SK-N-SH treated with all-trans-retinoic acid at 6 μM for 48 hours (cell line): ENCODE measurements at regions not wholly inside any gene's neighbourhood (a gene's known extent, or its start where the extent isn't known, plus 50 kb on each side); places are given as distances from the start of the nearest gene placed in this dataset.

Experiments
- ATAC-seq: fragments of 200-7000 bp; cut with Tn5 transposase; 3 replicates; pipeline ENCODE4 v1.9.1; 2020; ENCODE audit warnings: mild to moderate bottlenecking, moderate library complexity
- ARNTL ChIP-seq: fragments of 450-650 bp; formaldehyde crosslinking; IDR thresholded peaks from 2 replicates; pipeline ENCODE4 v1.5.0; 2020; ENCODE audit warnings: low read depth, mild to moderate bottlenecking, moderate library complexity, borderline replicate concordance
- BACH2 ChIP-seq: fragments of 250-450 bp; sonication (Bioruptor Pico); IDR thresholded peaks from 2 replicates; pipeline ENCODE4 v1.9.0; 2021; ENCODE audit warnings: mild to moderate bottlenecking, borderline replicate concordance
- CSDC2 ChIP-seq: fragments of 250-450 bp; sonication (Bioruptor Pico); IDR thresholded peaks from 2 replicates; pipeline ENCODE4 v1.5.0; 2020; ENCODE audit warnings: mild to moderate bottlenecking, moderate library complexity
- ESRRG ChIP-seq: fragments of 250-450 bp; sonication (Bioruptor Pico); IDR thresholded peaks from 2 replicates; pipeline ENCODE4 v1.6.1; 2021; ENCODE audit warnings: mild to moderate bottlenecking
- ISL1 ChIP-seq: fragments of 250-450 bp; sonication (Bioruptor Pico); IDR thresholded peaks from 2 replicates; pipeline ENCODE4 v2.1.2; 2022; ENCODE audit warnings: mild to moderate bottlenecking, moderate library complexity
- PATZ1 ChIP-seq: fragments of 250-450 bp; sonication (Bioruptor Pico); IDR thresholded peaks from 2 replicates; pipeline ENCODE4 v1.8.0; 2020; ENCODE audit warnings: mild to moderate bottlenecking, moderate library complexity, borderline replicate concordance
- PPARA ChIP-seq: fragments of 250-450 bp; sonication (Bioruptor Pico); IDR thresholded peaks from 2 replicates; pipeline ENCODE4 v1.5.0; 2020; ENCODE audit warnings: mild to moderate bottlenecking, borderline replicate concordance
- RARB ChIP-seq: fragments of 250-450 bp; sonication (Bioruptor Pico); IDR thresholded peaks from 2 replicates; pipeline ENCODE4 v1.8.0; 2021; ENCODE audit warnings: mild to moderate bottlenecking, moderate library complexity
- SNAI2 ChIP-seq: fragments of 250-450 bp; sonication (Bioruptor Pico); IDR thresholded peaks from 2 replicates; pipeline ENCODE4 v1.5.0; 2020; ENCODE audit warnings: mild to moderate bottlenecking, moderate library complexity
- TCF4 ChIP-seq: fragments of 250-450 bp; sonication (Bioruptor Pico); IDR thresholded peaks from 2 replicates; pipeline ENCODE4 v1.8.0; 2021; ENCODE audit warnings: mild to moderate bottlenecking, moderate library complexity, borderline replicate concordance
- TOX ChIP-seq: fragments of 250-450 bp; sonication (Bioruptor Pico); IDR thresholded peaks from 2 replicates; pipeline ENCODE4 v1.8.0; 2021; ENCODE audit warnings: mild to moderate bottlenecking, moderate library complexity, borderline replicate concordance
- TSHZ2 ChIP-seq: fragments of 250-450 bp; sonication (Bioruptor Pico); IDR thresholded peaks from 2 replicates; pipeline ENCODE4 v1.5.0; 2020; ENCODE audit warnings: mild to moderate bottlenecking, moderate library complexity
- ZC3H10 ChIP-seq: fragments of 250-450 bp; sonication (Bioruptor Pico); IDR thresholded peaks from 2 replicates; pipeline ENCODE4 v1.5.1; 2021; ENCODE audit warnings: mild to moderate bottlenecking, moderate library complexity
- ZFP3 ChIP-seq: fragments of 250-450 bp; sonication (Bioruptor Pico); IDR thresholded peaks from 2 replicates; pipeline ENCODE4 v1.5.0; 2020; ENCODE audit warnings: mild to moderate bottlenecking, moderate library complexity
- ZNF8 ChIP-seq: fragments of 450-650 bp; formaldehyde crosslinking; IDR thresholded peaks from 2 replicates; pipeline ENCODE4 v1.5.0; 2020; ENCODE audit warnings: mild to moderate bottlenecking, moderate library complexity
- TF ChIP-seq, protein P1 (sequence below): fragments of 250-450 bp; sonication (Bioruptor Pico); IDR thresholded peaks from 2 replicates; pipeline ENCODE4 v1.8.0; 2021; ENCODE audit warnings: low read depth, mild to moderate bottlenecking, moderate library complexity, borderline replicate concordance
- TF ChIP-seq, protein P2 (sequence below): fragments of 250-450 bp; sonication (Bioruptor Pico); IDR thresholded peaks from 2 replicates; pipeline ENCODE4 v1.5.1; 2021; ENCODE audit warnings: mild to moderate bottlenecking, moderate library complexity
- TF ChIP-seq, protein P3 (sequence below): fragments of 250-450 bp; sonication (Bioruptor Pico); IDR thresholded peaks from 2 replicates; pipeline ENCODE4 v1.5.1; 2020; ENCODE audit warnings: low read depth, mild to moderate bottlenecking, moderate library complexity

GRCh38 chr7:156543699-156544598 lies 96.6 kb upstream of the RNF32 start:
- TF ChIP-seq BACH2 (CRISPR knock-in tag): no peak
- TF ChIP-seq PPARA: no peak
- TF ChIP-seq, protein P1, sequence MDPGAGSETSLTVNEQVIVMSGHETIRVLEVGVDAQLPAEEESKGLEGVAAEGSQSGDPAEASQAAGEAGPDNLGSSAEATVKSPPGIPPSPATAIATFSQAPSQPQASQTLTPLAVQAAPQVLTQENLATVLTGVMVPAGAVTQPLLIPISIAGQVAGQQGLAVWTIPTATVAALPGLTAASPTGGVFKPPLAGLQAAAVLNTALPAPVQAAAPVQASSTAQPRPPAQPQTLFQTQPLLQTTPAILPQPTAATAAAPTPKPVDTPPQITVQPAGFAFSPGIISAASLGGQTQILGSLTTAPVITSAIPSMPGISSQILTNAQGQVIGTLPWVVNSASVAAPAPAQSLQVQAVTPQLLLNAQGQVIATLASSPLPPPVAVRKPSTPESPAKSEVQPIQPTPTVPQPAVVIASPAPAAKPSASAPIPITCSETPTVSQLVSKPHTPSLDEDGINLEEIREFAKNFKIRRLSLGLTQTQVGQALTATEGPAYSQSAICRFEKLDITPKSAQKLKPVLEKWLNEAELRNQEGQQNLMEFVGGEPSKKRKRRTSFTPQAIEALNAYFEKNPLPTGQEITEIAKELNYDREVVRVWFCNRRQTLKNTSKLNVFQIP (CRISPR knock-in tag): no peak
- TF ChIP-seq PATZ1 (CRISPR knock-in tag): no peak
- ATAC-seq: no peak

- TF ChIP-seq CSDC2 (CRISPR knock-in tag) (no peak), TSHZ2 (CRISPR knock-in tag) (no peak), TOX (CRISPR knock-in tag) (no peak), SNAI2 (CRISPR knock-in tag) (no peak), BACH2 (CRISPR knock-in tag) (no peak), ARNTL (CRISPR knock-in tag) (no peak), TCF4 (no peak), RARB (CRISPR knock-in tag) (no peak), ZFP3 (no peak), PATZ1 (CRISPR knock-in tag) (no peak)
- TF ChIP-seq, protein P2, sequence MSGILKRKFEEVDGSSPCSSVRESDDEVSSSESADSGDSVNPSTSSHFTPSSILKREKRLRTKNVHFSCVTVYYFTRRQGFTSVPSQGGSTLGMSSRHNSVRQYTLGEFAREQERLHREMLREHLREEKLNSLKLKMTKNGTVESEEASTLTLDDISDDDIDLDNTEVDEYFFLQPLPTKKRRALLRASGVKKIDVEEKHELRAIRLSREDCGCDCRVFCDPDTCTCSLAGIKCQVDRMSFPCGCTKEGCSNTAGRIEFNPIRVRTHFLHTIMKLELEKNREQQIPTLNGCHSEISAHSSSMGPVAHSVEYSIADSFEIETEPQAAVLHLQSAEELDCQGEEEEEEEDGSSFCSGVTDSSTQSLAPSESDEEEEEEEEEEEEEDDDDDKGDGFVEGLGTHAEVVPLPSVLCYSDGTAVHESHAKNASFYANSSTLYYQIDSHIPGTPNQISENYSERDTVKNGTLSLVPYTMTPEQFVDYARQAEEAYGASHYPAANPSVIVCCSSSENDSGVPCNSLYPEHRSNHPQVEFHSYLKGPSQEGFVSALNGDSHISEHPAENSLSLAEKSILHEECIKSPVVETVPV (CRISPR knock-in tag): no peak
- no peak for ATAC-seq
Observed at GRCh38 chr7:156540619-156541165, 99.9 kb upstream of the RNF32 start.

DNA sequence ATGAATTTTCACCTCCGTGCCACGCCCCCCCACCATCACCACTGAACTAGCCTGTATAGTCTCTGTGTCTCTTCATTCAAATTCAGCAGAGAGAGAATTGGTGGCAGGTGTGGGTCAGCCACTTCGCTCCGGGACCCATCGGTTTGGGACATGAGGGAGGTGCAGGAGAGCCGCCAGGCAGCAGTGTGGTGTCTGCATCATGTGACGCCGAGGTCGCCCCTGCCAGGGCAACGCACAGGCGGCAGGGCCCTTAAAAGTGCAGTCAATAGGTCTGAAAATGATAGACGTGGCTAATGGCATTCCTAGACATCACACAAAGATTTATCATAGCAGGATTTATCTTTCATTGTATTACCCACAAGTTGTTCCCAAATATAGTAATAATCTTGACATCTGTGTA lies 100.6 kb upstream of the RNF32 start:
- TF ChIP-seq ARNTL (CRISPR knock-in tag): no peak
- TF ChIP-seq, protein P3, sequence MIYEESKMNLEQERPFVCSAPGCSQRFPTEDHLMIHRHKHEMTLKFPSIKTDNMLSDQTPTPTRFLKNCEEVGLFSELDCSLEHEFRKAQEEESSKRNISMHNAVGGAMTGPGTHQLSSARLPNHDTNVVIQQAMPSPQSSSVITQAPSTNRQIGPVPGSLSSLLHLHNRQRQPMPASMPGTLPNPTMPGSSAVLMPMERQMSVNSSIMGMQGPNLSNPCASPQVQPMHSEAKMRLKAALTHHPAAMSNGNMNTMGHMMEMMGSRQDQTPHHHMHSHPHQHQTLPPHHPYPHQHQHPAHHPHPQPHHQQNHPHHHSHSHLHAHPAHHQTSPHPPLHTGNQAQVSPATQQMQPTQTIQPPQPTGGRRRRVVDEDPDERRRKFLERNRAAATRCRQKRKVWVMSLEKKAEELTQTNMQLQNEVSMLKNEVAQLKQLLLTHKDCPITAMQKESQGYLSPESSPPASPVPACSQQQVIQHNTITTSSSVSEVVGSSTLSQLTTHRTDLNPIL (CRISPR knock-in tag): no peak
- no peak for TF ChIP-seq PATZ1 (CRISPR knock-in tag)
- TF ChIP-seq, protein P2 (CRISPR knock-in tag): no peak
- no peak for TF ChIP-seq CSDC2 (CRISPR knock-in tag)
- TF ChIP-seq PPARA: no peak
- no peak for TF ChIP-seq TCF4
- no peak for TF ChIP-seq ISL1 (CRISPR knock-in tag)
- no peak for TF ChIP-seq ZNF8 (CRISPR knock-in tag)
- no peak for TF ChIP-seq ZC3H10
- TF ChIP-seq TOX (CRISPR knock-in tag): no peak
- TF ChIP-seq ESRRG: no peak
- no peak for ATAC-seq
